ENCODE measurements at regions not wholly inside any gene's neighbourhood (a gene's known extent, or its start where the extent isn't known, plus 50 kb on each side); places are given as distances from the start of the nearest gene placed in this dataset.

GRCh38 chr20:39602649-39603048 is 640.5 kb downstream of the DHX35 start:
- TF ChIP-seq CTCF (IDR thresholded peaks at IDR 0.05; ENCODE audit: low read depth, low read length) (no peak), EZH2phosphoT487 (IDR thresholded peaks at IDR 0.05; ENCODE audit: low read depth) (no peak)
